GM12878 (cell line): ENCODE measurements at regions not wholly inside any gene's neighbourhood (a gene's known extent, or its start where the extent isn't known, plus 50 kb on each side); places are given as distances from the start of the nearest gene placed in this dataset.

Experiments
- ATAC-seq: fragments of 200-7000 bp; cut with Tn5 transposase; 3 replicates; pipeline ENCODE4 v1.9.1; 2020; ENCODE audit warnings: mild to moderate bottlenecking, moderate library complexity
- BruUV-seq: library from RNA; stranded (reverse); fragments of 400-500 nt; replicated peaks from 2 replicates; lab custom pipeline; 2021; lab: Mats Ljungman, UMichigan
- CTCF ChIA-PET: fragments of 300-600 bp; sonication (Branson Sonifier 250); formaldehyde crosslinking; extraction: SDS; loops from one replicate; lab custom pipeline; 2021; ENCODE audit warnings: inconsistent platforms; lab: Yijun Ruan, JAX
- POLR2A ChIA-PET: fragments of 350-600 bp; formaldehyde crosslinking; extraction: SDS; loops from one replicate; lab custom pipeline; 2021; ENCODE audit warnings: inconsistent platforms; lab: Charles Lee
- RAD21 ChIA-PET: fragments of 300-600 bp; sonication (Branson Sonifier 250); formaldehyde crosslinking; loops from one replicate; lab custom pipeline; 2023; ENCODE audit warnings: antibody characterized with exemption; ENCODE audit not compliant: unreplicated experiment; lab: Charles Lee
- SMC1A ChIA-PET: fragments of 300-600 bp; sonication (Branson Sonifier 250); formaldehyde crosslinking; loops from one replicate; lab custom pipeline; 2023; ENCODE audit not compliant: unreplicated experiment, uncharacterized antibody; lab: Charles Lee
- DNase-seq: peaks from one replicate; pipeline ENCODE4 v3.0.0-alpha.2; 2011; ENCODE audit warnings: low read depth, low spot score
- FAIRE-seq: peaks from 3 replicates; lab custom pipeline; 2011; peaks lifted over from hg19 to GRCh38; lab: Jason Lieb, UNC
- H2AFZ ChIP-seq: 2 replicates; pipeline ENCODE4 v1.6.0; 2011; ENCODE audit warnings: low read depth, low read length, control low read depth; ENCODE audit not compliant: control insufficient read depth
- H3K27ac ChIP-seq: 2 replicates; pipeline ENCODE4 v1.5.1; 2011; ENCODE audit warnings: control low read depth; ENCODE audit not compliant: control insufficient read depth, insufficient read depth
- H3K27me3 ChIP-seq, 2 experiments: replicated peaks in 1 of 2; 2 replicates each; pipeline versions ENCODE4 v1.6.0 to v1.6.1; 2011; ENCODE audit warnings: low read length in 1 of 2; ENCODE audit not compliant: control insufficient read depth in 2 of 2, insufficient read depth in 2 of 2
- H3K36me3 ChIP-seq, 2 experiments: 2 replicates each; pipeline ENCODE4 v1.5.1; 2011; ENCODE audit warnings: low read length in 1 of 2; ENCODE audit not compliant: control insufficient read depth in 2 of 2, insufficient read depth in 2 of 2
- H3K4me1 ChIP-seq: 2 replicates; pipeline ENCODE4 v1.6.1; 2011; ENCODE audit warnings: mild to moderate bottlenecking, low read length, moderate library complexity, mixed read lengths; ENCODE audit not compliant: control insufficient read depth, insufficient read depth
- H3K4me2 ChIP-seq: 2 replicates; pipeline ENCODE4 v1.6.0; 2011; ENCODE audit warnings: control low read depth; ENCODE audit not compliant: control insufficient read depth, insufficient read depth
- H3K4me3 ChIP-seq: fragments of 200-600 bp; sonication (generic); 2 replicates; pipeline ENCODE4 v1.5.1; 2016
- H3K79me2 ChIP-seq: 2 replicates; pipeline ENCODE4 v1.6.0; 2011; ENCODE audit warnings: low read length; ENCODE audit not compliant: control insufficient read depth, insufficient read depth
- H3K9ac ChIP-seq: 2 replicates; pipeline ENCODE4 v1.8.0; 2011; ENCODE audit warnings: low read length, control low read depth, mixed read lengths; ENCODE audit not compliant: control insufficient read depth, insufficient read depth
- H3K9me3 ChIP-seq: replicated peaks from 3 replicates; pipeline ENCODE4 v1.5.1; 2011; ENCODE audit warnings: mild to moderate bottlenecking, low read length; ENCODE audit not compliant: control insufficient read depth, insufficient read depth
- H4K20me1 ChIP-seq: 2 replicates; pipeline ENCODE4 v1.6.0; 2011; ENCODE audit not compliant: control insufficient read depth, insufficient read depth
- CBFB ChIP-seq: IDR thresholded peaks from 2 replicates; pipeline ENCODE4 v1.6.1; 2016; ENCODE audit warnings: antibody characterized with exemption, low read depth
- CREM ChIP-seq: IDR thresholded peaks from 2 replicates; pipeline ENCODE4 v1.6.1; 2014; ENCODE audit warnings: antibody characterized with exemption, low read depth
- EZH2 ChIP-seq: IDR thresholded peaks from 2 replicates; pipeline ENCODE4 v1.6.1; 2012; ENCODE audit warnings: low read depth, mild to moderate bottlenecking, control low read depth, inconsistent platforms, low read length, borderline replicate concordance; ENCODE audit not compliant: control insufficient read depth
- SUZ12 ChIP-seq: fragments of 200-600 bp; sonication (generic); IDR thresholded peaks from one replicate; pipeline ENCODE4 v1.6.1; 2018; ENCODE audit warnings: antibody characterized with exemption, mild to moderate bottlenecking; ENCODE audit not compliant: unreplicated experiment
- TAF1 ChIP-seq: IDR thresholded peaks from 2 replicates; pipeline ENCODE4 v1.6.1; 2011; ENCODE audit warnings: mild to moderate bottlenecking, low read depth, low read length, borderline replicate concordance
- ZSCAN29 ChIP-seq: fragments of 450-650 bp; IDR thresholded peaks from 2 replicates; pipeline ENCODE4 v1.6.1; 2017; ENCODE audit warnings: mild to moderate bottlenecking, moderate library complexity
- WGBS: methylation state at CpG from one replicate; pipeline ENCODE4 v1.1.6; 2016; ENCODE audit warnings: low lambda C conversion rate; ENCODE audit not compliant: insufficient replicate concordance, insufficient coverage; ENCODE audit errors: missing lambda C conversion rate; 5-methylcytosine and 5-hydroxymethylcytosine counted together
- in situ Hi-C: fragments of 300-500 bp; cut with MboI; formaldehyde crosslinking; loops from 9 replicates; pipeline ENCODE4 v1.14.3; 2018; ENCODE audit warnings: mixed read lengths
- intact Hi-C: fragments of 100-400 bp; cut with micrococcal nuclease; formaldehyde crosslinking; loops from one replicate; pipeline ENCODE4 v1.14.2; 2022; ENCODE audit not compliant: unreplicated experiment

GRCh38 chr5:103428411-103428871 is 134.1 kb downstream of the NUDT12 start:
- peak; percentile 67 for ATAC-seq
- intact Hi-C loops: no loop called here
- Histone ChIP-seq H3K79me2 (no peaks in the 10 kb centered on the region), H3K9ac (no peak overlapping the region), H2AFZ (no peak overlapping the region), H3K36me3 (no peaks in the 10 kb centered on the region), H3K9me3 (no peaks in the 10 kb centered on the region), H3K4me3 (no peak overlapping the region), H3K4me1 (no peaks in the 10 kb centered on the region), H4K20me1 (no peaks in the 10 kb centered on the region), H3K4me2 (no peak overlapping the region), H3K27ac (no peak overlapping the region), H3K27me3 (no peaks in the 10 kb centered on the region)
- FAIRE-seq: no peak
- in situ Hi-C loops: no loop called here
- TF ChIP-seq CREM (no peak), ZSCAN29 (no peak), CBFB (no peak), EZH2 (no peak), TAF1 (no peak)
- SMC1A ChIA-PET: interaction anchor here (0.9 kb wide), 1 partner anchor 202 kb away, joined by 3 read pairs; no protein-coding TSS in a partner anchor
- no TSS peak for BruUV-seq
- DNase-seq: no peak
- CTCF ChIA-PET: interaction anchor here (0.7 to 1.3 kb wide), 2 partner anchors 11 to 19 kb away, joined by 3 read pairs; no protein-coding TSS in a partner anchor
- POLR2A ChIA-PET: no interaction called here
- WGBS: 71% methylated on average over 6 of the region's 6 CpGs
- RAD21 ChIA-PET: no interaction called here

DNA sequence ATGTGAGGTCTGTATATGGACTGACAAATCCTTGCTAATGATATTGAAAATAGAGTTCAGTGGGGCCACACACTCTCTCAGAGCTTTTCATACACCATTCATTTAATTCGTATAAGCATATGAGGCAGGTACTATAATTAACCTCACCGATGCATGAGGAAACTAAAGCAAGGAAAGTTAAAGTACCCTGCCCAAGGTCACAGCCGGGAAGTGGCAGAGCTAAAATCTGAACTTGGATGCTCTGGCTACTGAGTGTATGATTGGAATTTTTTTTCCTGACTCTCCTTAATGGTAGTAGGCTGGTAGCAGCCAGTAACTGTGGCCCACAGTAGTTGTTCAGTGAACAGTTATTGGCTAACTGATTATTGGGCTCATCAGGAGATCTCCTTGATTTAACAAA is 135.3 kb downstream of the NUDT12 start:
- CTCF ChIA-PET: no interaction called here
- Histone ChIP-seq H4K20me1 (no peaks in the 10 kb centered on the region), H3K4me2 (no peak overlapping the region), H3K4me3 (no peak overlapping the region), H3K36me3 (no peaks in the 10 kb centered on the region), H3K9ac (no peak overlapping the region), H3K27me3 (no peaks in the 10 kb centered on the region), H3K79me2 (no peaks in the 10 kb centered on the region), H2AFZ (no peak overlapping the region), H3K27ac (no peak overlapping the region), H3K4me1 (no peaks in the 10 kb centered on the region), H3K9me3 (no peaks in the 10 kb centered on the region)
- no peak for ATAC-seq
- SMC1A ChIA-PET: no interaction called here
- no TSS peak for BruUV-seq
- intact Hi-C loops: no loop called here
- RAD21 ChIA-PET: no interaction called here
- in situ Hi-C loops: no loop called here
- no peak for DNase-seq
- no peak for FAIRE-seq
- TF ChIP-seq SUZ12: no peak
- WGBS: 58% methylated on average over 3 of the region's 3 CpGs
- POLR2A ChIA-PET: no interaction called here
